A673 (cell line): ENCODE measurements at regions not wholly inside any gene's neighbourhood (a gene's known extent, or its start where the extent isn't known, plus 50 kb on each side); places are given as distances from the start of the nearest gene placed in this dataset.

Experiments used
- BruUV-seq: library from RNA; stranded (reverse); fragments of 400-500 nt; replicated peaks from 2 replicates; lab custom pipeline; 2021; lab: Mats Ljungman, UMichigan
- CTCF ChIA-PET: fragments of 300-600 bp; sonication (Branson Sonifier 250); formaldehyde crosslinking; loops from one replicate; lab custom pipeline; 2022; ENCODE audit warnings: antibody characterized with exemption; lab: Charles Lee
- POLR2A ChIA-PET: fragments of 300-600 bp; sonication (Branson Sonifier 250); formaldehyde crosslinking; loops from one replicate; lab custom pipeline; 2022; ENCODE audit warnings: antibody characterized with exemption; ENCODE audit not compliant: low non-redundant PET; lab: Charles Lee
- DNase-seq: peaks from one replicate; pipeline ENCODE4 v3.0.0-alpha.2; 2015; ENCODE audit warnings: low spot score
- H3K27ac ChIP-seq: fragments of 200-600 bp; sonication (generic); 2 replicates; pipeline ENCODE4 v1.5.1; 2016; ENCODE audit warnings: mixed run types, low read depth, mild to moderate bottlenecking, mixed read lengths, antibody characterized with exemption, low read length; ENCODE audit not compliant: poor library complexity, severe bottlenecking
- H3K27me3 ChIP-seq: fragments of 200-600 bp; sonication (generic); replicated peaks from 2 replicates; pipeline ENCODE4 v1.6.1; 2017; ENCODE audit warnings: mixed run types, low read depth, mild to moderate bottlenecking, mixed read lengths, antibody characterized with exemption, low read length; ENCODE audit not compliant: insufficient read depth, poor library complexity
- H3K36me3 ChIP-seq: fragments of 200-600 bp; sonication (generic); 2 replicates; pipeline ENCODE4 v1.6.1; 2016; ENCODE audit warnings: mixed run types, mild to moderate bottlenecking, mixed read lengths, antibody characterized with exemption, low read length; ENCODE audit not compliant: insufficient read depth, poor library complexity, severe bottlenecking
- H3K4me1 ChIP-seq: fragments of 200-600 bp; sonication (generic); 2 replicates; pipeline ENCODE4 v1.6.1; 2017; ENCODE audit warnings: mixed run types, mild to moderate bottlenecking, mixed read lengths, antibody characterized with exemption, low read length; ENCODE audit not compliant: insufficient read depth, poor library complexity, severe bottlenecking
- H3K4me3 ChIP-seq: fragments of 200-600 bp; sonication (generic); 2 replicates; pipeline ENCODE4 v1.5.1; 2016; ENCODE audit warnings: low read depth, mixed run types, mild to moderate bottlenecking, mixed read lengths, low read length; ENCODE audit not compliant: poor library complexity, severe bottlenecking
- H3K9me3 ChIP-seq: fragments of 200-600 bp; sonication (generic); 2 replicates; pipeline ENCODE4 v1.6.1; 2016; ENCODE audit warnings: mixed run types, low read depth, mild to moderate bottlenecking, mixed read lengths, antibody characterized with exemption, low read length; ENCODE audit not compliant: poor library complexity, severe bottlenecking
- EZH2 ChIP-seq: fragments of 200-600 bp; sonication (generic); IDR thresholded peaks from 2 replicates; pipeline ENCODE4 v1.6.1; 2017; ENCODE audit warnings: borderline replicate concordance, low read depth, mild to moderate bottlenecking, mixed read lengths, antibody characterized with exemption, low read length; ENCODE audit not compliant: poor library complexity, severe bottlenecking
- intact Hi-C: fragments of 100-400 bp; cut with micrococcal nuclease; formaldehyde crosslinking; loops from one replicate; pipeline ENCODE4 v1.10.0; 2022; ENCODE audit not compliant: unreplicated experiment
- TF ChIP-seq, protein P1 (sequence below): fragments of 300-800, 200-600 bp; sonication (generic); conservative IDR thresholded peaks from 2 replicates; pipeline ENCODE4 v1.5.1; 2017; ENCODE audit warnings: low read depth, mild to moderate bottlenecking, antibody characterized with exemption, low read length, moderate library complexity, mixed read lengths

DNA sequence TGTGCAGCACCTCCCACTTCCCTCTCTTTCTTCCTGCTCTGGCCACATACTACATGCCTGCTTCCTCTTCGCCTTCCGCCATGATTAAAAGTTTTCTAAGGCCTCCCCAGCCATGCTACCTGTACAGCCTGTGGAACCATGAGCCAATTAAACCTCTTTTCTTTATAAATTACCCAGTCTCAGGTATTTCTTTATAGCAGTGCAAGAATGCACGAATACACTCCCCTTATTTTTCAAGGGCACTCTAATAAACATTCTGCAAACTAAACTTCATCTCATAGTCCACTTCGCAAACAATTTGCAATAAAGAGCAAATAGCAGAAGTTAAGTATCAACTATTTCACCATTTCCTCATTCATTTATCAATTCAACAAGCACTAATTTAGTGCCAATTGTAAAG lies 351.3 kb downstream of the PID1 start:
- H3K27me3 ChIP-seq: no peaks in the 10 kb centered on the region
- no peaks in the 10 kb centered on the region for H3K36me3 ChIP-seq
- ChIA-PET CTCF (no interaction called here), POLR2A (no interaction called here)
- TF ChIP-seq EZH2: no peak
- TF ChIP-seq, protein P1, sequence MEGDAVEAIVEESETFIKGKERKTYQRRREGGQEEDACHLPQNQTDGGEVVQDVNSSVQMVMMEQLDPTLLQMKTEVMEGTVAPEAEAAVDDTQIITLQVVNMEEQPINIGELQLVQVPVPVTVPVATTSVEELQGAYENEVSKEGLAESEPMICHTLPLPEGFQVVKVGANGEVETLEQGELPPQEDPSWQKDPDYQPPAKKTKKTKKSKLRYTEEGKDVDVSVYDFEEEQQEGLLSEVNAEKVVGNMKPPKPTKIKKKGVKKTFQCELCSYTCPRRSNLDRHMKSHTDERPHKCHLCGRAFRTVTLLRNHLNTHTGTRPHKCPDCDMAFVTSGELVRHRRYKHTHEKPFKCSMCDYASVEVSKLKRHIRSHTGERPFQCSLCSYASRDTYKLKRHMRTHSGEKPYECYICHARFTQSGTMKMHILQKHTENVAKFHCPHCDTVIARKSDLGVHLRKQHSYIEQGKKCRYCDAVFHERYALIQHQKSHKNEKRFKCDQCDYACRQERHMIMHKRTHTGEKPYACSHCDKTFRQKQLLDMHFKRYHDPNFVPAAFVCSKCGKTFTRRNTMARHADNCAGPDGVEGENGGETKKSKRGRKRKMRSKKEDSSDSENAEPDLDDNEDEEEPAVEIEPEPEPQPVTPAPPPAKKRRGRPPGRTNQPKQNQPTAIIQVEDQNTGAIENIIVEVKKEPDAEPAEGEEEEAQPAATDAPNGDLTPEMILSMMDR: no peak
- BruUV-seq: no TSS peak
- H3K4me3 ChIP-seq: no peak overlapping the region
- intact Hi-C loops: no loop called here
- H3K4me1 ChIP-seq: no peaks in the 10 kb centered on the region
- no peak for DNase-seq
- H3K27ac ChIP-seq: no peak overlapping the region
- H3K9me3 ChIP-seq: no peaks in the 10 kb centered on the region

DNA sequence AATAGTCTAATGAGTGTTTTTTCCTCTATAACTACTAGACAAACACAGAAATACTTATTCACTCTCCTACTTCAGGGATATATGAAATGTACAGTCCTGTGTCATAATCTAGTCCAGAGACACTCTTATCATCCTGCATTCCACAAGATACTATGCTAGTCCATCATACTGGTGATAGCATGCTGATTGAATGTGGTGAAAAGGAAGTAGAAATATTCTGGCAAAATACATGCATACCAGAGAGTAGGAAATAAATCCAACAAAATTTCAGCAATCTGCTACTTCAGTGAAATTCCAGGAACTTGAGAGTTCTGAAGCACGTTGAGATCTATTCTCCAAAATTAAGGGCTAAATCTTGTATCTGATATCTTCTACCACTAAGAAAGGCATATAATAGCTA lies 353.9 kb downstream of the PID1 start:
- CTCF ChIA-PET: no interaction called here
- intact Hi-C loops: no loop called here
- Histone ChIP-seq H3K9me3 (no peaks in the 10 kb centered on the region), H3K4me1 (no peaks in the 10 kb centered on the region), H3K27me3 (no peaks in the 10 kb centered on the region), H3K4me3 (no peak overlapping the region), H3K36me3 (no peaks in the 10 kb centered on the region), H3K27ac (no peak overlapping the region)
- POLR2A ChIA-PET: no interaction called here
- BruUV-seq: no TSS peak
- TF ChIP-seq, protein P1: no peak
- TF ChIP-seq EZH2: no peak
- no peak for DNase-seq

DNA sequence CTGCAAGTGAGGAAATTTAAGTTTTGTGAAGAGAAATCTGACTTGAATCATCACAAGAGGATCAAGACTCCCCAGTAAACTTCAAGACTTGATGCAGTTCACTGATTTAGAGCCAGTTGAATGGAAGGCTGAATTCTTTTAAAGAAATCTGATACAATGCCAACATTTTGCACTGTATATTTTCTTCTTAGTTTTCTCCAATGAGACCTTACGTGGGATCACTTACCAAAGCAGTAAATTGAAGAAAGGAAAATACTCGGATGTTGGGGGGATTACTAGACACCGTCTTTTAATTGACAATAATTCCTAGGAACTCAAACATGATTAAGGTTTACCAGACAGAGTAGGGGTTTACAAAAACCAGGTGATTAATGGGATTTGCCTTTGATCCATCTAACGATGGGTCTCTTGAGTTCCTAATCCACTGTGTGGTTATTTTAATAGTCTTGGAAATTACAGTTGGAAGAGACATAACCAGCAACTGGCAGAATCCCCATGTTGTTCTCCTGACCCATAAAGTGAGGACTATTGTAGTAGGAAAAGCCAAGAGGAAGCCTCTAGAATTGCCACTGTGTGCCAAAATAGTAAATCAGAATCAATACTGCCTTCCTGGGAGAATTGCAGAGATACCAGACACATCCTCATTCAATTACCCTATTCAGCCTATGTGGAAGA lies 354.5 kb downstream of the PID1 start:
- BruUV-seq: no TSS peak
- Histone ChIP-seq H3K9me3 (no peaks in the 10 kb centered on the region), H3K4me3 (no peak overlapping the region), H3K27me3 (no peaks in the 10 kb centered on the region), H3K36me3 (no peaks in the 10 kb centered on the region), H3K27ac (no peak overlapping the region), H3K4me1 (no peaks in the 10 kb centered on the region)
- TF ChIP-seq, protein P1: no peak
- TF ChIP-seq EZH2: no peak
- no peak for DNase-seq
- intact Hi-C loops: no loop called here
- ChIA-PET CTCF (no interaction called here), POLR2A (no interaction called here)
